ENCODE measurements at regions not wholly inside any gene's neighbourhood (a gene's known extent, or its start where the extent isn't known, plus 50 kb on each side); places are given as distances from the start of the nearest gene placed in this dataset.
A peak's percentile ranks its signal among the peaks of the same experiment; 100 is the strongest.

- Histone ChIP-seq H3K27ac (ENCODE audit: low read length) (no peak overlapping the region), H3K4me3 (ENCODE audit: low read length) (no peak overlapping the region), H3K79me2 (replicated peaks; ENCODE audit: insufficient read depth, low read length) (no peaks in the 10 kb centered on the region), H3F3A (ENCODE audit: insufficient read depth, low read length, poor library complexity, severe bottlenecking) (no peaks in the 10 kb centered on the region), H3K9me3 (ENCODE audit: low read length) (no peaks in the 10 kb centered on the region), H3K9me2 (ENCODE audit: insufficient read depth, low read length) (no peaks in the 10 kb centered on the region), H3K4me2 (ENCODE audit: low read length) (no peak overlapping the region), H4K20me1 (ENCODE audit: insufficient read depth) (no peaks in the 10 kb centered on the region), H3K27me3 (ENCODE audit: insufficient read depth, low read depth, low read length) (no peaks in the 10 kb centered on the region), H3K36me3 (ENCODE audit: insufficient read depth, low read length) (no peaks in the 10 kb centered on the region), H2AFZ (ENCODE audit: low read depth, low read length) (no peak overlapping the region), H3K9ac (ENCODE audit: low read length) (no peak overlapping the region)
- no peak for TF ChIP-seq MXI1 (conservative IDR thresholded peaks at IDR 0.05; ENCODE audit: poor library complexity, severe bottlenecking)
Measured at GRCh38 chr13:58474581-58474980, 843.0 kb downstream of the PCDH17 start.

GRCh38 chr13:58476206-58476918 is 844.8 kb downstream of the PCDH17 start:
- Histone ChIP-seq H2AFZ (ENCODE audit: low read depth, low read length) (no peak overlapping the region), H3K79me2 (replicated peaks; ENCODE audit: insufficient read depth, low read length) (no peaks in the 10 kb centered on the region), H3K4me2 (ENCODE audit: low read length) (no peak overlapping the region), H3K27ac (ENCODE audit: low read length) (no peak overlapping the region), H3K9ac (ENCODE audit: low read length) (no peak overlapping the region), H3K27me3 (ENCODE audit: insufficient read depth, low read depth, low read length) (no peaks in the 10 kb centered on the region), H3K9me2 (ENCODE audit: insufficient read depth, low read length) (no peaks in the 10 kb centered on the region), H3F3A (ENCODE audit: insufficient read depth, low read length, poor library complexity, severe bottlenecking) (no peaks in the 10 kb centered on the region), H3K36me3 (ENCODE audit: insufficient read depth, low read length) (no peaks in the 10 kb centered on the region), H3K4me3 (ENCODE audit: low read length) (no peak overlapping the region), H3K9me3 (ENCODE audit: low read length) (no peaks in the 10 kb centered on the region), H4K20me1 (ENCODE audit: insufficient read depth) (no peaks in the 10 kb centered on the region)
- no peak for TF ChIP-seq EP300 (conservative IDR thresholded peaks at IDR 0.05; ENCODE audit: poor library complexity, severe bottlenecking)
- peak; percentile 47 for TF ChIP-seq POLR2AphosphoS5 (IDR thresholded peaks at IDR 0.05)
- TF ChIP-seq EZH2 (IDR thresholded peaks at IDR 0.05; ENCODE audit: borderline replicate concordance, insufficient read depth, low read length, poor library complexity, severe bottlenecking): no peak

- Histone ChIP-seq H3K4me3 (ENCODE audit: low read length) (no peak overlapping the region), H3K9me3 (ENCODE audit: low read length) (no peaks in the 10 kb centered on the region), H3K36me3 (ENCODE audit: insufficient read depth, low read length) (no peaks in the 10 kb centered on the region), H3K9me2 (ENCODE audit: insufficient read depth, low read length) (no peaks in the 10 kb centered on the region), H3K79me2 (replicated peaks; ENCODE audit: insufficient read depth, low read length) (no peaks in the 10 kb centered on the region), H3K4me2 (ENCODE audit: low read length) (no peak overlapping the region), H3K27me3 (ENCODE audit: insufficient read depth, low read depth, low read length) (no peaks in the 10 kb centered on the region), H4K20me1 (ENCODE audit: insufficient read depth) (no peaks in the 10 kb centered on the region), H3K27ac (ENCODE audit: low read length) (no peak overlapping the region), H2AFZ (ENCODE audit: low read depth, low read length) (no peak overlapping the region), H3K9ac (ENCODE audit: low read length) (no peak overlapping the region), H3F3A (ENCODE audit: insufficient read depth, low read length, poor library complexity, severe bottlenecking) (no peaks in the 10 kb centered on the region)
- TF ChIP-seq EP300 (conservative IDR thresholded peaks at IDR 0.05; ENCODE audit: poor library complexity, severe bottlenecking) (no peak), MXI1 (conservative IDR thresholded peaks at IDR 0.05; ENCODE audit: poor library complexity, severe bottlenecking) (no peak), TAF1 (IDR thresholded peaks at IDR 0.05; ENCODE audit: low read depth) (no peak), CTCF (IDR thresholded peaks at IDR 0.05; ENCODE audit: poor library complexity, severe bottlenecking) (no peak)
Measured at GRCh38 chr13:58478858-58479257, 847.3 kb downstream of the PCDH17 start.

- H3K9ac ChIP-seq (ENCODE audit: low read length): no peak overlapping the region
- H3K79me2 ChIP-seq (replicated peaks; ENCODE audit: insufficient read depth, low read length): no peaks in the 10 kb centered on the region
- no peak overlapping the region for H3K4me2 ChIP-seq (ENCODE audit: low read length)
- H3K27me3 ChIP-seq (ENCODE audit: insufficient read depth, low read depth, low read length): no peaks in the 10 kb centered on the region
- no peaks in the 10 kb centered on the region for H3K9me3 ChIP-seq (ENCODE audit: low read length)
- TF ChIP-seq TAF1 (IDR thresholded peaks at IDR 0.05; ENCODE audit: low read depth): no peak
- no peak for TF ChIP-seq CTCF (IDR thresholded peaks at IDR 0.05; ENCODE audit: poor library complexity, severe bottlenecking)
- TF ChIP-seq EZH2 (IDR thresholded peaks at IDR 0.05; ENCODE audit: borderline replicate concordance, insufficient read depth, low read length, poor library complexity, severe bottlenecking): no peak
- TF ChIP-seq RAD21 (conservative IDR thresholded peaks at IDR 0.05): no peak
- no peak for TF ChIP-seq POLR2AphosphoS5 (IDR thresholded peaks at IDR 0.05)
- TF ChIP-seq MXI1 (conservative IDR thresholded peaks at IDR 0.05; ENCODE audit: poor library complexity, severe bottlenecking): no peak
- no peak for TF ChIP-seq REST (IDR thresholded peaks at IDR 0.05; ENCODE audit: borderline replicate concordance)
- no peak for TF ChIP-seq EP300 (conservative IDR thresholded peaks at IDR 0.05; ENCODE audit: poor library complexity, severe bottlenecking)
- TF ChIP-seq SMC3 (conservative IDR thresholded peaks at IDR 0.05; ENCODE audit: poor library complexity): no peak
- no peaks in the 10 kb centered on the region for H3K36me3 ChIP-seq (ENCODE audit: insufficient read depth, low read length)
- no peak overlapping the region for H3K4me3 ChIP-seq (ENCODE audit: low read length)
- no peaks in the 10 kb centered on the region for H4K20me1 ChIP-seq (ENCODE audit: insufficient read depth)
- H3K27ac ChIP-seq (ENCODE audit: low read length): no peak overlapping the region
- no peak overlapping the region for H2AFZ ChIP-seq (ENCODE audit: low read depth, low read length)
- H3F3A ChIP-seq (ENCODE audit: insufficient read depth, low read length, poor library complexity, severe bottlenecking): no peaks in the 10 kb centered on the region
- H3K9me2 ChIP-seq (ENCODE audit: insufficient read depth, low read length): no peaks in the 10 kb centered on the region
Measured at GRCh38 chr13:58480061-58480460, 848.5 kb downstream of the PCDH17 start.
